Nephron (organoid): ENCODE measurements at regions not wholly inside any gene's neighbourhood (a gene's known extent, or its start where the extent isn't known, plus 50 kb on each side); places are given as distances from the start of the nearest gene placed in this dataset.

Experiments
- H3K27ac Mint-ChIP-seq, 3 experiments: 2 replicates each; pipeline ENCODE4 v1.8.0; 2020; ENCODE audit warnings: mixed read lengths in 3 of 3, mild to moderate bottlenecking in 2 of 3, moderate library complexity in 1 of 3
- H3K27me3 Mint-ChIP-seq: 2 replicates; pipeline ENCODE4 v1.8.0; 2021; ENCODE audit warnings: low read depth, mild to moderate bottlenecking, moderate library complexity, mixed read lengths
- H3K36me3 Mint-ChIP-seq: 2 replicates; pipeline ENCODE4 v1.8.0; 2020; ENCODE audit warnings: low read depth, mixed read lengths
- H3K4me1 Mint-ChIP-seq: 2 replicates; pipeline ENCODE4 v1.8.0; 2020; ENCODE audit warnings: mixed read lengths
- H3K4me3 Mint-ChIP-seq, 3 experiments: 2 replicates each; pipeline ENCODE4 v1.8.0; 2020; ENCODE audit warnings: mild to moderate bottlenecking in 3 of 3, mixed read lengths in 3 of 3, moderate library complexity in 2 of 3
- H3K9me3 Mint-ChIP-seq: 2 replicates; pipeline ENCODE4 v1.8.0; 2020; ENCODE audit warnings: mixed read lengths
- TF ChIP-seq, protein P1 (sequence below), 3 experiments: fragments of 200-600 bp; sonication (generic); IDR thresholded peaks; one replicate each; pipeline ENCODE4 v1.5.0; 2021; ENCODE audit warnings: antibody characterized with exemption in 3 of 3; ENCODE audit not compliant: unreplicated experiment in 3 of 3

DNA sequence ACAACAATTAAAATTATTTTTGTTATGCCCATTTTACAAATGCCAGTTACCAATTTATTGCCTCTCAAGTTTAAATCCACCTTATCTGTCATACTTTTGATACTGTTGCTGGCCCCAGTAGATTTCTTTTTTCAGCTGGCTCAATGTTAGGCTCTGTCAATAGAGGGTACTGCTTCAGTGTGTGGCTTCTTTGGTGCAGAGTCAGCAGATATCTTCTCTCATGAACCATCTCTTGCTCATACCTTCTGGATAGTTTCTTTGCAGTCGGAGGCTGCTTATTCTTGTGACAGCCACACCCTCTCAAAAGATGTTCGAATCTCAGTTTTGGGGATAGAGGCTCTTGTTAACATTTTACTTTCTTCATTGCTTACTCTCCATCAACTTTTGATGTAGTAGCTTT lies 849.9 kb upstream of the SEMA6A start:
- Mint-ChIP-seq H3K36me3 (peaks cover 6% of the 10 kb centered on the region), H3K4me1 (no peaks in the 10 kb centered on the region), H3K4me3 (no peak overlapping the region), H3K9me3 (peaks cover 23% of the 10 kb centered on the region), H3K27me3 (no peaks in the 10 kb centered on the region), H3K27ac (no peak overlapping the region)
- TF ChIP-seq, protein P1, sequence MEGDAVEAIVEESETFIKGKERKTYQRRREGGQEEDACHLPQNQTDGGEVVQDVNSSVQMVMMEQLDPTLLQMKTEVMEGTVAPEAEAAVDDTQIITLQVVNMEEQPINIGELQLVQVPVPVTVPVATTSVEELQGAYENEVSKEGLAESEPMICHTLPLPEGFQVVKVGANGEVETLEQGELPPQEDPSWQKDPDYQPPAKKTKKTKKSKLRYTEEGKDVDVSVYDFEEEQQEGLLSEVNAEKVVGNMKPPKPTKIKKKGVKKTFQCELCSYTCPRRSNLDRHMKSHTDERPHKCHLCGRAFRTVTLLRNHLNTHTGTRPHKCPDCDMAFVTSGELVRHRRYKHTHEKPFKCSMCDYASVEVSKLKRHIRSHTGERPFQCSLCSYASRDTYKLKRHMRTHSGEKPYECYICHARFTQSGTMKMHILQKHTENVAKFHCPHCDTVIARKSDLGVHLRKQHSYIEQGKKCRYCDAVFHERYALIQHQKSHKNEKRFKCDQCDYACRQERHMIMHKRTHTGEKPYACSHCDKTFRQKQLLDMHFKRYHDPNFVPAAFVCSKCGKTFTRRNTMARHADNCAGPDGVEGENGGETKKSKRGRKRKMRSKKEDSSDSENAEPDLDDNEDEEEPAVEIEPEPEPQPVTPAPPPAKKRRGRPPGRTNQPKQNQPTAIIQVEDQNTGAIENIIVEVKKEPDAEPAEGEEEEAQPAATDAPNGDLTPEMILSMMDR (IDR thresholded peaks at IDR 0.05; ENCODE audit: unreplicated experiment in 3 of 3), result no peak

DNA sequence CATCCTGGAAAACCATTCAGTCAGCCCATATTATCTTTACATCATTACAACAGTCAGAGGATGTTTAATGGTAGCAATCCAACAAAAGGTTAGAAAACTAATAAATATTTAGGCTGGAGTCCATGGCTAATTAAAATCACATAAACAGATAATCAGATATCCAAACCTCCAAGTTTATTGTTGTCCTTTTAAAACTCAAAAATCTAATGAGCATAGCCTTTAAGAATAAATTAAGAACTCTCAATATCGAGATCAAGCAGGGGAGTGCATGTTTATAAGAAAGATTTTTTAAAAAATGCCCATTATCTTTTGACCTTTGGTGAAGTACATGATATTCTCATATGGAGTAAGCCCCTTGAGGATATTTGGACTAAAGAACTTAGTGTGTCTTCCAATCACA lies 842.9 kb upstream of the SEMA6A start:
- no peak overlapping the region for H3K27ac Mint-ChIP-seq
- no peak overlapping the region for H3K4me3 Mint-ChIP-seq
- peaks cover 6% of the 10 kb centered on the region for H3K36me3 Mint-ChIP-seq
- H3K27me3 Mint-ChIP-seq, result no peaks in the 10 kb centered on the region
- peaks cover 10% of the 10 kb centered on the region for H3K9me3 Mint-ChIP-seq
- TF ChIP-seq, protein P1 (IDR thresholded peaks at IDR 0.05; ENCODE audit: unreplicated experiment in 3 of 3), result no peak
- peaks cover 10% of the 10 kb centered on the region for H3K4me1 Mint-ChIP-seq

DNA sequence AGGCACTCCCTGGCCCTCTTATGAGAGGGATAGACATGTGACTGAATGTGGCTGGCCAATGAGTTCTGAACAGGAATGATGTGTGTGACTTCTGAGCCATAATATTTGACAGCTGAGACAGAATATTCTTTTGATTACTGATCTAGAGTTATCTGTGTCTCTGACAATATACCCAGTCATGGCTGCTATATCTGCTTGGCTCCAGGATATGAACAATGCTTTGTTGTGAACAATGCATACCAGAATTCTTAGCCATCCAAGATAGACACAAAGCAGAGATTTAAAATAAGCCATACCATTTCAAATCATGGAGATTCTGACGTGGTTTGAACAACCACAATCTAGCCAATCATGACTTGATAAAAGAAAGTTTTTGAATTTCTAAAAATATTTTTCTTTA lies 840.3 kb upstream of the SEMA6A start:
- Mint-ChIP-seq H3K4me1 (peaks cover 14% of the 10 kb centered on the region), H3K4me3 (no peak overlapping the region), H3K36me3 (no peaks in the 10 kb centered on the region), H3K27ac (no peak overlapping the region), H3K27me3 (no peaks in the 10 kb centered on the region), H3K9me3 (no peaks in the 10 kb centered on the region)
- TF ChIP-seq, protein P1 (IDR thresholded peaks at IDR 0.05; ENCODE audit: unreplicated experiment in 3 of 3), result no peak

DNA sequence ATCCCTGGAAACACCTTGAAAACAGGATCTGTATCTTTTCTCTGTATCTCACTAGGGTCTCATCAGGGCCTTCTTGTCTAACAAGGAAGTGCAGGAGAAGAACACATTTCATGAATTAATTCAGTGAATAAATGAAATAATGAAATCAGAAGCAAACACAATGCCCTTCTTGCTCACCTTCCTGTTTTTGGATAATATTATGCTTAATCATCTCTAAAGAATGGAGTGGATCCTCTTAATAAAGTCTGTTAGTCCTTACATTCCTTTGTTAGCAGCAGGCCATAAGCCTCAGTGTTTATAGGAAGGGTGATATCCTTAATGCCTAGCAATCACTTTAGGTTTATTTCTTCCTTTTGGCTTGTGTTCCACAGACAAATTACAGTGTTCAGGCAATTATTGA lies 837.1 kb upstream of the SEMA6A start:
- Mint-ChIP-seq H3K27me3 (peaks cover 5% of the 10 kb centered on the region), H3K4me1 (peaks cover 14% of the 10 kb centered on the region), H3K36me3 (no peaks in the 10 kb centered on the region), H3K9me3 (peaks cover 3% of the 10 kb centered on the region), H3K4me3 (no peak overlapping the region), H3K27ac (no peak overlapping the region)
- TF ChIP-seq, protein P1 (IDR thresholded peaks at IDR 0.05; ENCODE audit: unreplicated experiment in 3 of 3), result no peak

DNA sequence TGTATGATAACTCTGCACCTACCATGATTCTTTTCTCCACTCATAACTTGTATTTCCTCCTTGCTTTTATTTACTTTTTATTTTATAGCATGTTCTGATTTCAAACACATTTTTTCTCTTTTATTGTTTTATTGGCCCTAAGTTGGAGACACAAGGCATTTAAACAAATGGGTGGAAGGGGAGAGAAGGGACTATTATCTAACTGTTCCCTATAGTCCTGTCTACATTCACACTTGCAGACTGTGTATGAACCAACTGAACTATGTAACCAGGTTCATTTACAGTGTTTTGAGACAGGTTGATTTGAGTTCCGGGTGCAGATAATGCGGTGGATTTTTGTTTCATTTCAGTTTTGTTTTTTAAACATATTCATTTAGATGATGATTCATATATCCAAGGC lies 830.6 kb upstream of the SEMA6A start:
- Mint-ChIP-seq H3K9me3 (peaks cover 6% of the 10 kb centered on the region), H3K4me1 (peaks cover under 1% of the 10 kb centered on the region), H3K4me3 (no peak overlapping the region), H3K36me3 (no peaks in the 10 kb centered on the region), H3K27ac (no peak overlapping the region), H3K27me3 (peaks cover 5% of the 10 kb centered on the region)
- TF ChIP-seq, protein P1 (IDR thresholded peaks at IDR 0.05; ENCODE audit: unreplicated experiment in 3 of 3), result no peak

DNA sequence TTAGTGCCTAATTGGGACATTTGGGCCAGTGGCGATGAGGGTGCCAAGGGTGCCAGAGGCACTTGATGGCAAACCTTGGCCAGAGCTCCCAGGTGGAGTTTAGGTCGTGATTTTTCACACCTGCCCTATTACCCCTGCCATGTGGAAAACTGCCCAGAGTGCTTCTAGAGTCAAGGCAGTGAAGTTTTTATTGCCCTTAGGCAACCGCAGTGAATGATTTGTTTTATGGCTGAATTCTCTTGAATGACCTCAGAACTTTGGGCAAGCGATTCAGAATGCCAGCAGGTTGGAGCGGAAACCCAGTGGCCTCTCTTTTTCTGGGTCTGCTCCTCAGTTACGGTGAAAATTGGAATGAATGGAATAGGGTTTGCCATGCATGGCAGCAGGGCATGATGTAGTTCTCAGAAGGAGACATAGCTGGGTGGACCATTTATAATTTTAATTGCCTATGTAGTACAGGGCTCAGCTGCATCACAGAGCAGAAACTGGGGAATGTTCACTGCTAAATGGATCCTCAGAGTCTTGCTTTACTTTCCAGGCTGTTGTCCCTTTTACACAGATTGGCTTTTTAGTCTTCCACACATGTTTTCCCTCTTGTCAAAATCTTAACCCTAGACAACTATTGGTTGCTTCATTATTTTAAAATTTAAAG lies 820.0 kb upstream of the SEMA6A start:
- TF ChIP-seq, protein P1 (IDR thresholded peaks at IDR 0.05; ENCODE audit: unreplicated experiment in 3 of 3), result no peak
- Mint-ChIP-seq H3K27ac (no peak overlapping the region), H3K36me3 (no peaks in the 10 kb centered on the region), H3K9me3 (peaks cover 3% of the 10 kb centered on the region), H3K27me3 (no peaks in the 10 kb centered on the region), H3K4me1 (peaks cover 29% of the 10 kb centered on the region), H3K4me3 (no peak overlapping the region)
